ENCODE measurements at regions not wholly inside any gene's neighbourhood (a gene's known extent, or its start where the extent isn't known, plus 50 kb on each side); places are given as distances from the start of the nearest gene placed in this dataset.
A peak's percentile ranks its signal among the peaks of the same experiment; 100 is the strongest.

GRCh38 chr5:128667152-128667551, 129.1 kb upstream of the FBN2 start:
- no peak for DNase-seq (ENCODE audit: low read depth in 4 of 4, low spot score in 1 of 4)

DNA sequence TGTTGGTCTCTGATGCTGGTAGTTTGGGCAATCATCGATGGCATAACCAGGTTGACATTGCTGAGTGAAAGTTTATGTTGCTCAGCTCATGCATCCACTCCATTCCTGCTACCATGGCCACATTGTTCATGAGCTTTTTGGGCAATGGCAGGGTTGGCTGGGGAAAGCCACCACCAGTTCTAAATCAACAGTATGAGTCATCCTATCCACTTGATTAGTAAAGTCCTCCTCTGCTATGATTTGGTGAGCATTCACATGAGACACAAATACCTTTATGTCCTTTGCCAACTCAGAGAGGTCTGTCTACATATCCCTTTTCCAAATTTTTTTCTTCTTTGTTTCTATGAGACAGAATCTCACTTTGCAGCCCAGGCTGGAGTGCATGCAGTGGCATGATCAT, 129.7 kb upstream of the FBN2 start:
- no peak for DNase-seq (ENCODE audit: low read depth in 4 of 4, low spot score in 1 of 4)

GRCh38 chr5:128668921-128669320, 130.9 kb upstream of the FBN2 start:
- DNase-seq (ENCODE audit: low read depth in 4 of 4, low spot score in 1 of 4) = no peak

- no peak for DNase-seq (ENCODE audit: low read depth in 4 of 4, low spot score in 1 of 4)
Measured at GRCh38 chr5:128669803-128670202, 131.8 kb upstream of the FBN2 start.

DNA sequence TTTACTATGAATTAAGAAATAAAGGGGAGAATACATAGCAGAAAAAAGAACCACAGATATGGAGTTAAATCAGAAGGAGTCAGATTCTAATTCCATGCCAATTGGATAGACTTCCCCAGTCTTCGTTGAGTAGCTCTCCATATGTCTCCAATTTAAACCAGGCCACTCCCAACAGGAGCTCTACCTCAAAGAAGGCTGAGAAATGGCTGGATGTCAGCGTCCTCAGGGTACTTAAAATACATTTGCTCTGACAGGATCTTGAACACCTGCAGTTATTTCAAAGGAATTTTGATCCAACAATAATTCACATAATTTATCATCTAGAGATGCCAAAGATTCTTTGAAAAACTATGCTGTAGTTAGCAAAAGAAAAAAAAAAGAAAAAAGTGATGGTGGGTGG, 133.9 kb upstream of the FBN2 start:
- no peak for DNase-seq (ENCODE audit: low read depth in 4 of 4, low spot score in 1 of 4)

GRCh38 chr5:128673000-128673399, 135.0 kb upstream of the FBN2 start:
- DNase-seq (ENCODE audit: low read depth in 4 of 4, low spot score in 1 of 4) = no peak

DNA sequence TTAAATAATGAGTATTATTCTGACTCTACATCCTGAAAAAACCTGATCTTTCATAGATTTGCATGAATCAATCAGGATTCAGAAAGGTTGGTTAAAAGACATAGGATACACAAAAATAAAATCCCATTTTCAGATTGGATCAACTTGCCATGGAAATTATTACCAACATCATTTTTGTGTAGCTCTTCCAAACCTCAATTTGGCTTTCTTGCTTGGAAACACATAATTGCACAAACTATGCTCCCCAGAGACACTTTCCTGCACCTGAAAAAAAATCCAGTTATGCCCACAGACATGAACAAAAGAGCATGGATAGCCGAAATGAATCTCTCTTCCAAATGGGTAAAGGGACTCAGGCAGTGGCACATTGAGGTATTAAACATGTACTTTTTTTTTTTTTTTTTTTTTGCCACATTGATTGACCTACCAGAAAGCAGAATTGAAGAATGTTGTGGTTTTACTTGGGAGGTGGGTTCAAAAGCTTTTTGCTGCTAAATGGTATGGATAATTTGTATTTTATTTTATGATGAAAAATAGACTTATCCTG, 135.4 kb upstream of the FBN2 start:
- no peak for DNase-seq (ENCODE audit: low read depth in 4 of 4, low spot score in 1 of 4)

- no peak for DNase-seq (ENCODE audit: low read depth in 4 of 4, low spot score in 1 of 4)
Measured at GRCh38 chr5:128673970-128674369, 135.9 kb upstream of the FBN2 start.

- DNase-seq (ENCODE audit: low read depth in 4 of 4, low spot score in 1 of 4) = peak in 2 of 4 experiments; percentile 3 to 19
Measured at GRCh38 chr5:128674837-128675446, 136.9 kb upstream of the FBN2 start.

- no peak for DNase-seq (ENCODE audit: low read depth in 4 of 4, low spot score in 1 of 4)
Measured at GRCh38 chr5:128681096-128681495, 143.1 kb upstream of the FBN2 start.

DNA sequence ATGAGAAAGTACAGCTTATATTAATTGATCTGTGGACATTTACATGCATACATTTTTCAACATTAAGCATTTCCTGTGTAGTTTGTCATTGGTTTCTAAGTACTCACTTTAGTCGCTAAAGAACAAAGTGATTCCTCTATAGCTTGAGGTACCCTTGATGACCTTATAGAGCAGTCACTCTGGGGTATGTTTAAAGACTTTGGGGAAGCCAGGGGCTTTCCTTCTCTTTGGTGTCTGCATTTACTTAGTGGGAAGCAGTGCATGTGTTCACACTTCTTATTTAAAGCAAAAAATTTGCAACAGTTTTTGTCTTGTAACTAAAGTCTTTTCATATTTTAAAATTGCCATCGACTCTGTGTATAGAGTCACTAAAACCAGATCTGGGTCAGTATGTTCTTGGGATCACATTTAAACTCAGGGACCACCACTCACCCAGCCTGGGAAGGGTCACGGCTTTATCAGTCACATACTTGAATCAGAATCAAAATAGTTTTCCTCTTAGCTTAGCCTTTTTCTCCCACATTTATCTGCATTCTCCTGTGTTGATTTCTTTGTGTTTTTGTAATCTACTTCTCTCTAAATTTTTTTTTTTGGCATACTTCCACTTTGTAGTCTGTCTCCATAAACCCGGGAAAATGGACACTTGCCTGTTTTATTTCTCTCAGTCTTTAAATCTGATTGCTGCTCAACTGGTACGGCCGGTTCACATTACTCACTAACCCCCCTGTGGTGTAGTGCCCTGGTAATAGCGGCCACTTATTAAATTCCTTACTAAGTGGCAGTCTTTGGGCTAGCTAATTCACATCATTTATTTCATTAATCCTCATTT, 143.9 kb upstream of the FBN2 start:
- DNase-seq (ENCODE audit: low read depth in 4 of 4, low spot score in 1 of 4) = no peak

- DNase-seq (ENCODE audit: low read depth in 4 of 4, low spot score in 1 of 4) = no peak
Measured at GRCh38 chr5:128682669-128683068, 144.6 kb upstream of the FBN2 start.

GRCh38 chr5:128684961-128685360, 146.9 kb upstream of the FBN2 start:
- no peak for DNase-seq (ENCODE audit: low read depth in 4 of 4, low spot score in 1 of 4)

DNA sequence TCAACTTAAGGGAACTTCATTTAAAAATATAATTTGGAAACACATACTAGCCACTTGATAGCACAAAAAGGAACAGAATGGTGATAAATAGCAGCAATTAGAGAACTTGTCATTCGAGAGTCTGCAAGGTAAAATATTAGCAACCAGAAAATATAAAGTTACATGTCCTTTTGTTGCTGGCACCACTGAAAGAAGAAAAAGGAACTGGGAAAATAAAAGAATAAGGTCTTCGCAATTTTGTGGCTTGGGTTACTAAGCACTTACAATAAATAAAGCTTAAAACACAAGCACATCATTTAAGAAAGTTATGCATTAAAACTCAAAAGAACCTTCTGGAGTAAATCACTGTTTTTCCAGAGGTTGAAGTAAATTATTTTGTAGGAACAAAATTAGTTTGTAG, 149.9 kb upstream of the FBN2 start:
- DNase-seq (ENCODE audit: low read depth in 4 of 4, low spot score in 1 of 4) = no peak

DNA sequence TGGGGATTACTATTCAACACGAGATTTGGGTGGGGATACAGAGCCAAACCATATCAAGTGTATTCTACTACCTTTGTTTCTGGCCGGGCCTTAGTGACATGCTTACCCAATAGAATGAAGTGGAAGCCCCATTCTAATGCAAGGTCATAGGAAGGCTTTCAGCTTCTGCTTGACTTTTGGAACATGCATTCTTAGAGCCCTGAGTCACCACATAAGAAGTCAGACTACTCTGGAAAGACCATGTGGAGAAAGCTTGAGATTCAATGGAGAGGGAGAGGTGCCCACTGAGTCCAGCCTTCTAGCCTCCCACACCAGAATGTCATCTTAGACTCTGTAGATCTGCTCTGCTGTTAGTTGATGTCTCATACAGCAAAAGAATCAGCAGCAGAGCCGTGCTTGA, 155.7 kb upstream of the FBN2 start:
- no peak for DNase-seq (ENCODE audit: low read depth in 4 of 4, low spot score in 1 of 4)

DNA sequence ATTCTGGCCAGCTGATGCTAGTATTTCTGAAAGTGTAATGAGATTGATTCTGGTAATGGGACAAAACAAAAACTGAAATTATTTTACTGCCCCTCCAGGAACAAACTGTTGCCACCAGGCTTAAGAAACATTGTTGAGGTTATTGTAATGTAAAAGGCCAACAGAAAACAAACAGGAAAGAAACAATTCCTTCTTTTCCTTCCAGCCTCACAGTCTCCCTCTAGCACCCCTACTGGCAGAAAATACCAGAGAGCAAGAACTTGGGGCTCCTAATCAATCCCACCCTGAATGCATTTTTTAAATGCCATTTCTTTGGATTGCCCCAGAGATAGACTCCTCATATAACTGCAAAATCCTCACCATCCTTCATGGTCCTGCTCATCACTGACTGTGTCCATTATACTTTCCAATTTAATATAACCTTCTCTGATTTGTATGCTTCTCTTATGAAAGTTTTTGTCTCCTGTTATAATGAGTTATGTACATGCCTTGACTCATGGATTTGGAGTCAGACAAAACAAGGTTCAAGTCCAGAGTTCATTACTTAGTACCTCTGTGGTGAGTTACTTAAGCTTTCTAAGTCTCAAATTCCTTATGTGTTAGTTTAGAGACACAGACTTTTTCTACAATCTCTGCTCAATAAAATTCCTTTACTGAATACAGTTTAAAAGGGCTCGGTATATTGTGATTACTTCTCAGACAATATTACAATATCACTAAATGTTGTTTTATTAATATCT, 157.9 kb upstream of the FBN2 start:
- DNase-seq (ENCODE audit: low read depth in 4 of 4, low spot score in 1 of 4) = no peak

DNA sequence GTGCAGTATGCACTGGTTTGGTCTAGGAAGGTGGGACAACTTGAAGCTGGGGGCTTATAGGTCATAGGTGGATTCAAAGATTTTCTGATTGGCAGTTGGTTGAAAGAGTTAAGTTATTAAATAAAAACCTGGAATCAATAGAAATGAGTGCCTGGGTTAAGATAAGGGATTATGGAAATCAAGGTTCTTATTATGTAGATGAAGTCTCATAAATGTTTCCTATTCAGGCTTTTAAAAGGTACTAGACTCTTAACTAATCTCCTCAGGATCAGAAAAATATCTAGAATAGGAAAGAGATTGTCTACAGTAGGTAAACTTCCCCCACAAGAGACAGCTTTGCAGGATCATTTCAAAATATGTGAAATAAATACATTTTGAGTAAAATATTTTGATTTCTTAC, 163.3 kb upstream of the FBN2 start:
- DNase-seq (ENCODE audit: low read depth in 4 of 4, low spot score in 1 of 4) = no peak

DNA sequence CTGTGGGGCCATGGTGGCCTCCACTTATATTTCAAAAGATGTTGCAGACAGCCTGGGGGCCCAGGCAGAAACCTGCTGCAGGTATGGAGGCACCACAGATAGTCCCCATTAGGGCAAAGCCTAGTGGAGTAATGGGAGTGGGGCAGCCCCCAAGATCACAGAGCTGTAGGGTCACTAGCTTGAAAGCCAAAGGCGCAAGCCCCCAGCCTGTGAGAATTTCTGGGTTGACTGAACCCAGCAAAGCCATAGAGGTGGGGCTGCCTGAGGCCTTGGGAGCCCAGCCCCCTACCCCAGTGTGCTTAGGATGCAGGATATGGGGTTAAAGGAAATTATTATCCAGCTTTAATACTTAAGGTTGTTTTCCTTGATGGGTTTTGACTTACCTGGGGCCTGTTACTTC, 165.3 kb upstream of the FBN2 start:
- DNase-seq (ENCODE audit: low read depth in 4 of 4, low spot score in 1 of 4) = no peak

GRCh38 chr5:128706269-128706668, 168.2 kb upstream of the FBN2 start:
- DNase-seq (ENCODE audit: low read depth in 4 of 4, low spot score in 1 of 4) = no peak

- no peak for DNase-seq (ENCODE audit: low read depth in 4 of 4, low spot score in 1 of 4)
Measured at GRCh38 chr5:128708841-128709240, 170.8 kb upstream of the FBN2 start.

- DNase-seq (ENCODE audit: low read depth in 4 of 4, low spot score in 1 of 4) = no peak
Measured at GRCh38 chr5:128711216-128711615, 173.2 kb upstream of the FBN2 start.

DNA sequence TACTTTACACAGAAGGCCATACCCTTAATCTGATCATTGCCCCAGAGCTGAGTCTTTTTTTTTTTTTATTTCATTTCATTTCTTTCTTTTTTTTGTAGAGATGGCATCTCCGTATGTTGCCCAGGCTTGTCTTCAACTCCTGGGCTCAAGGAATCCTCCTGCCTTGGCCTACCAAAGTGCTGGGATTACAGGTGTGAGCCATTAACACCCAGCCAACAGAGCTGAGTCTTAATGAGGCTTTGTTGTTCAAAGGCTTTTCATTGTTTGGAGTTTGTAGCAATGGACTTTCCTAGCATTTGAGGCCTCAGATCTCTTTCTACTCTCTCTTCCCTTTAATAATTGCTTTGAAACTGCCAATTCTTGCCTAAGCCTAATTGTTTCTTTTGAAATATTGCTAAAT, 176.5 kb upstream of the FBN2 start:
- no peak for DNase-seq (ENCODE audit: low read depth in 4 of 4, low spot score in 1 of 4)
